T-helper 1 cell (primary cell): ENCODE measurements at regions not wholly inside any gene's neighbourhood (a gene's known extent, or its start where the extent isn't known, plus 50 kb on each side); places are given as distances from the start of the nearest gene placed in this dataset.
"Not testable (repeated sequence)": the region's sequence is repeated elsewhere in the genome, so short reads cannot be mapped to it uniquely, and the experiment has no call there.

Source experiments
- DNase-seq, 5 donors: peaks; one replicate each; pipeline ENCODE4 v3.0.0-alpha.2; 2012 to 2020

- no peak for DNase-seq
Measured at GRCh38 chr7:34207810-34208209, 302.5 kb downstream of the BMPER start.

GRCh38 chr7:34208878-34209621 lies 303.7 kb downstream of the BMPER start:
- DNase-seq = no peak

- DNase-seq = no peak
Measured at GRCh38 chr7:34211018-34211417, 305.7 kb downstream of the BMPER start.

- DNase-seq = no peak
Measured at GRCh38 chr7:34217972-34218371, 312.6 kb downstream of the BMPER start.

- DNase-seq = no peak
Measured at GRCh38 chr7:34219153-34219718, 313.9 kb downstream of the BMPER start.

- DNase-seq = no peak
Measured at GRCh38 chr7:34220506-34221185, 315.3 kb downstream of the BMPER start.

GRCh38 chr7:34222316-34222715 lies 317.0 kb downstream of the BMPER start:
- DNase-seq = no peak

GRCh38 chr7:34222722-34223121 lies 317.4 kb downstream of the BMPER start:
- DNase-seq = no peak

- DNase-seq = no peak
Measured at GRCh38 chr7:34224281-34224680, 318.9 kb downstream of the BMPER start.

- DNase-seq = no peak
Measured at GRCh38 chr7:34225193-34225592, 319.9 kb downstream of the BMPER start.

GRCh38 chr7:34227525-34227924 lies 322.2 kb downstream of the BMPER start:
- DNase-seq = no peak

- DNase-seq = not testable (repeated sequence)
Measured at GRCh38 chr7:34235101-34235500, 329.8 kb downstream of the BMPER start.

GRCh38 chr7:34236057-34236456 lies 330.7 kb downstream of the BMPER start:
- no peak for DNase-seq

GRCh38 chr7:34236839-34237492 lies 331.6 kb downstream of the BMPER start:
- no peak for DNase-seq

- DNase-seq = no peak
Measured at GRCh38 chr7:34237493-34237849, 332.1 kb downstream of the BMPER start.

GRCh38 chr7:34240417-34240816 lies 335.1 kb downstream of the BMPER start:
- no peak for DNase-seq

- no peak for DNase-seq
Measured at GRCh38 chr7:34242391-34242790, 337.1 kb downstream of the BMPER start.

GRCh38 chr7:34245246-34245645 lies 339.9 kb downstream of the BMPER start:
- DNase-seq = no peak

GRCh38 chr7:34247468-34247867 lies 342.1 kb downstream of the BMPER start:
- no peak for DNase-seq

- no peak for DNase-seq
Measured at GRCh38 chr7:34249192-34249591, 343.9 kb downstream of the BMPER start.

GRCh38 chr7:34260279-34260678 lies 354.9 kb downstream of the BMPER start:
- DNase-seq = no peak

- no peak for DNase-seq
Measured at GRCh38 chr7:34263168-34263567, 357.8 kb downstream of the BMPER start.

- no peak for DNase-seq
Measured at GRCh38 chr7:34269084-34269483, 363.7 kb downstream of the BMPER start.

- DNase-seq = no peak
Measured at GRCh38 chr7:34275624-34276023, 370.3 kb downstream of the BMPER start.
